ENCODE measurements at regions not wholly inside any gene's neighbourhood (a gene's known extent, or its start where the extent isn't known, plus 50 kb on each side); places are given as distances from the start of the nearest gene placed in this dataset.
"Not testable (repeated sequence)": the region's sequence is repeated elsewhere in the genome, so short reads cannot be mapped to it uniquely, and the experiment has no call there.

DNA sequence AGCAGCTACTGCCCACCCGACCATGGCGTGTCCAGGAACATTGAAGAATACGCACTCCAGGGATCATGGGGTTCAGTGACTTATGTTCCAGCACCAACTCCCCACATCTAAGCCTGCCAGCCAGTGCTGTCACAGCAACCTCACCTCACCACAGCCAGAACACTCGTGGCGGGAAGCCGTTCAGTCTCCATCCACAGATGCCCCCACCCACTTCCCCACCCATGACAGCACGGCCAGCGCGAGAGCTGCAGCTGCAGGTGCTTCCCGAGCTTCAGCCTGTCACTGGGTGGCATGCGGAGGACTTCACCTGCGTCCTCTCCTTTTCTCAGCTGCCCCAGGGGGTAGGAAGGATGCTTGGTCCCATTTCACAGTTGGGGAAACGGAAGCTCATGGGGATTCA is 50.3 kb downstream of the RBFOX3 start:
- no peak for FAIRE-seq

DNA sequence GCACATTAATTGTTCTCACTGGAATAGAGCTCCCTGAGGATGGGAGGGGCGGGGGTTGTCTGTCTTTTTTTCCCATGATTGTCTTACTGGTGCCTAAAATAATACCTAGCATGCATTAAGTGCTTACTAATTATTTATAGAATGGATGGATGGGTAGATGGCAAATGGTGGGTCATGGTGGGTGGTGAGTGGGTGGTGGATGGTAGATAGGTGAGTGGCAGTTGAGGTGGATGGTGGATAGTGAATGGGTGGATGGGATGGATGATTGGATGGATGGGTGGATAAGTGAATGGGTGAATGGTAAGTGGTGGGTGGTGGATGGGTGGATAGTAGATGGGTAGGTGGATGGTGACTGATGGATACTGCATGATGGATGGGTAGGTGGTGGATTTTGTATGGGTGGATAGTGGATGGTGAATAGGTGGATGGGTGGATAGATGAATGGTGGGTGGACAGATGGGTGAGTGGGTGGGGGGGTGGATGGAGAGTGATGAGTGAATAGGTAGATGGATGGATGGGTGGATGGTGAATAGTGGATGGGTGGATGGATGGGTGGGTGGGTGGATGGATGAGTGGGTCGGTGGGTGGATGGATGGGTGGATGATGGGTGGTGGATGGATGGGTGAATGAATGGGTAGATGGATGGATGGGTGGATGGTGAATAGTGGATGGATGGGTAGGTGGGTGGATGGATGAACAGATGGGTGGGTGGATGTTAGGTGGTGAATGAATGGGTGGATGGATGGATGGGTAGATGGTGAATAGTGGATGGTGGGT is 51.6 kb downstream of the RBFOX3 start:
- no peak for FAIRE-seq

DNA sequence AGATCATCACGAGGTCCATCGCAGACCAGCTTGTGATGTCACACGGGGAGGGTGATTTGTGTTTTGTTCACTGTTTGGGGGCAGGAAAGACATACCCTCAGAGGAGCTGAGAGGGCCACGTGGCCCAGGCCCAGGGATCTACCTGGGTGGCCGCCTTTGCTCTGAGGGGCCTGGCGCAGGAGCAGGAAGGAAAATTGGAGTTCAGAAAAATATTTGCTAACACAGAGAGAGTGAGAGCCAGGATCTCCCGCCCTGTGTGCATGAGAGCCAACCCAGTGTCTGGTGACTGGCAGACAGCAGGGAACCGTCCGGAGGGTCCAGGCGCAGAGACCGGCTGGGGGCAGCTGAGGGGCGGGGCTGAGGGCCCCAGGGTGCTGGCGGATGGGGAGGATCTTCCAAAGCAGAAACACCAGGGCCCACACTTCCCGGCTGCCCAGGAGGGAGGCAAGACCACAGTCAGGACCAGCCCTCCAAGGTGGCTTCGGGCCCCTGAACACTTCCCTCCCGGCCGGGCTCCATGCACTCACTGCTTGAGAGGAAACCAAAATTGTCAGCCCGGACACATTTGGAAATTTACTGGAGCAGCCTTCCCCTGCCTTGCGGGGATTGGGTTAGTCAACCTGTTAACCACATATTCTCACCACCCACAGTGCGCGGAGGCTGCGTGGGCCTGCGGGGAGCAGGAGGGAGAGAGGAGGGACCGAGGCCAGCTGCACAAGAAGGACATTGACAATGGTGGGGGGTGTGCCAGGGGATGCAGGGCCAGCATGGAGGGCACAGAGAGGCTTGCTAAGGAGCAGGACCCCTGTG is 52.6 kb downstream of the RBFOX3 start:
- no peak for FAIRE-seq

DNA sequence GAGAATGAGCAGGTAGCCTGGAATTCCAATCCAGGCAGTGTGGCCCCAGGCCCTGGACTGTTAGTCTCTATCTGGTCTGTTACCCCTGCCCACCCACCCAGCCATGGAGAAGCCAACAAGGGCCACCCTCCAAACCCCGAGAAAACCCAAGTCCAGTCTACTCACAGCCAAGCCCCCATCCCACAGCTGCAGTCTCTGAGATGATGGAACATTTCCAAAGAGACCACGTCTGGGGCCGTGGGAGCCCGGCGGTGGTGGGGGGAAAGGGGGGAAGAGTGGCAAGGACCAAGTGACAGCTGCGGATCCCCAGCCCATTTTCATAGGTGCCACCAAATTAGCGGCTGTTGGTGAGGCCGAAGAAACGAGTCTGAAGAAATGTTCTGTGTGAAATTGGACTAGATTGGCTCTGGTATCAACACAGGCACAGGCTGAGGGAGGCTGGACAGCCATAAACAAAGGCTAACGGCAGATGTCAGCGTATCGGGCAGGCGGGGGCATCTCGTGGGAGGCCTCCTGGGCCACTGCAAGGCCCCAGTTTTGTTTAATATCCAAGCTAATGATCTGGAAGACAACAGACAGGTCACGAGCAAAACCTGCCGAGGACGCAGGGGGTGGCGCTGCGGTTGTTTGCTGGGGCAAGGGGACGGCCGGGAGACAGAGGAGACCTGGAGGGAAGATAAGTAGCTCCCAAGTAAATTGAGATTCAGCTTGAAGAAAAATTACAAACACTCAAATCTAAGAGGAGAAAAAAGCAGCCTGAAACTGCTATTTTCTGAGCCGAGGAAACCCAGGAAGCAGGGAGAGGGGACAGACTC is 53.4 kb downstream of the RBFOX3 start:
- FAIRE-seq, result no peak

DNA sequence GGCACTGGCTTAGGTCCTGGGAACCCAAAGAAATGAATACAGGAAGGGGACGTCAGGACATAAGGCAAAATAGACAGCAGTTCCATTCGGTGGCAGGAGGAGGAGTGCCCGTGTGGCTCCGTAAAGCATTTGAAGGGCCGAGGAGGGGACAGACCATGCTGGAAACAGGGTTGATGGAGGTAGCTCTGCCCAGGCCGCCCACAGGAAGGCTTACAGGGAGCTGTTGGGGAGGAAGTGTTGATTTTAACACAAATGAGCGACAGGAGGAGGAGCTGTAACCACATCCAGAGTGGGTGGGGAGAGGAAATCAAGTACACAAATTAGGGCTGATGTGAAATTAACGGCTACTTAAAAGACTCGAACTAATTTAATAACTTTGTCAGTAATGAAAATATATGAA is 54.6 kb downstream of the RBFOX3 start:
- no peak for FAIRE-seq

DNA sequence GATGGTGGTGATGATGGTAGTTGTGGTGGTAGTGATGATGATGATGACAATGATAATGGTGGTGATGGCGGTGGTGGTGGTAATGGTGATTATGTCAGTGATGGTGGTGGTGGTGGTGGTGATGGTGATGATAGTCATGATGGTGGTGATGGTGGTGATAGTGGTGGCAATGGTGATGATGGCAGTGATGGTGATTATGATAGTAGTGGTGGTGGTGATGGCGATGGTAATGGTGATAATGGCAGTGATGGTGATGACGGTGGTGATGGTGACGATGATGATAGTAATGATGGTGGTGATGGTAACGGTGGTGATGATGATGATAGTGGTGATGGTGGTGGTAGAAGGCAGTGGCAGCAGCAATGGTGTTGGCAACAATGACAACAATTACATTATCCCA is 55.3 kb downstream of the RBFOX3 start:
- FAIRE-seq, result no peak

DNA sequence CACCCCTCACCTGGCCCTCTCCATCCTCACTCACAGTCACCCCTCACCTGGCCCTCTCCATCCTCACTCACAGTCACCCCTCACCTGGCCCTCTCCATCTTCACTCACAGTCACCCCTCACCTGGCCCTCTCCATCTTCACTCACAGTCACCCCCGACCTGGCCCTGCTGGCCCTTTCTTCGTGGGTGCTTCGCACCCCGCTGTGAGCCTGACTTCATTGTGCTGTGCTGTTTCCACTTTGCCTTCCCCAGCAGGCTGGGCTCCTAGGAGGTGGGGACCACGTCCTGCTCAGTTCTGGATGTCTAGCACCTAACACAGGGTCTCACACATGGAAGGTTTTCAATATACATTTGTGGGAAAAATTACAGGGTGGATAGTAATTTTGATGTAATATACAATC is 56.5 kb downstream of the RBFOX3 start:
- not testable (repeated sequence) for FAIRE-seq

DNA sequence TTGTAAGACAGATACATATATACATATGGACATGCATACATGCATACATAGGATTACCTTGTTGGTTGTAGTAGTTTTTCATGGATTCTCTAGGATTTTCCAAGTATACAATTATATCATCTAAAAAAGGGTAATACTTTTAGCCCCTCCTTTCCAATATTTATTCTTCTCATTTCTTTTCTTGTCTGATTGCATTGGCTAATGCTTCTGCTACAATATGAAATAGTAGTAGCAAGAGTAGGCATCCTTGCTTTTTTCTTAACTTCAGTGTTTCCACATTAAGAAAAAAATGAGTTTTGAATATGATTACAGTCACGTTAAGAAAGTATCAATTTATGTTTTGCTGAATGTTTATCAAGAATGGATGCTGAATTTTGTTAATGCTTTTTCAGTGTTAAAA is 58.0 kb downstream of the RBFOX3 start:
- no peak for FAIRE-seq

DNA sequence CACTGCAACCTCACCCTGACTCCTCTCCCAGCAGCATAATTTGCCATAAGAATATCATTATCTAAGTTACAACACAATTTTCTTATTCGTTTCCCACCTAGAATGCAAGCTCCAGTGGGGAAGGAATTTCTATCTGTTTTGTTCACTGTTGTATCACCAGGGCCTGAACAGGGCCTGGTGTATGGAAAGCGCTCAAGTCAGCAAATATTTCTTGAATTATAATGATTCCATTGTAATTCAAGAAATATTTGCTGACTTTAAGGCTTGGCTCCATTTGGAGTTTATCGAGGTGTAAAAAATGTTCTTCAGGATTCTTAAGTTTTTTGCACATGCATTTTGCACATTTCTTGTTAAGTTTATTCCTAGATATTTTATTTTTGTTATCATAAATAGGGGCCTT is 58.4 kb downstream of the RBFOX3 start:
- FAIRE-seq, result no peak

DNA sequence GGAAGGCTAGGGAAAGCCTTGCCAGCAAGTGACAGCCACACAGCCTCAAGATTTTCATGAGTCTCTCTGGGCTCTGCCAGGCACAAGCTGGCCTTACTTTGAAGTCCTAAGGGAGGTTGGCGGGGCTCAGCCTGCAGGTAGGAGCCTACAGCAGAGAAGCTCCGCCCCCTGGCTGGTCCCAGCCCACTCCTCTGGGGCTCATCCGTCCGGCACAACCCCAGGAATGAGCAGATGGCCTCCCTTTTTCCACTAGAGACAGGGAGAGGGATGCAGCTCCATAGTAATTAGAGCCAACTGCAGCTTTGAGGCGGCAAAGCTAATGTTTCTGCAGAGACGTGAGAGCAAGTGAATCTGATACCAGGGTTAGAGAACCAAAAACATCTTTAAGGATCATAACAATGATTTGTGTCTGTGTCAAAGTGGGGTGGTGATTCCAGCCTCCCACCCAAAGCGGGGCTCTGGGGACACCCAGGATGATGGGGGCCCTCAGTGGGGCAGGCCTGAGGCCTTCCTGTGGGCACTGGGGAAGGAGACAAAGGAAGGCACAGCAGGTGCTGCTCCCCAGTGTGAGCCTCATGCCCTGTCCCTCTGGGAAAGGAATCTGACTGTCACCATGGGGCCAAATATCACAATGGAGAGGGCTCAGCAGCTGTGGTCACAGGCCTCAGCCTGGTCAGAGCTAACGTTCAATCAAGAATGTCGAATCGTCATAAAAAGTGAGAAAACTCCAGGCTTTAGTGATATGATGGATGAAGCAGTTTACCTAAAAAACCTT is 61.5 kb downstream of the RBFOX3 start:
- no peak for FAIRE-seq

DNA sequence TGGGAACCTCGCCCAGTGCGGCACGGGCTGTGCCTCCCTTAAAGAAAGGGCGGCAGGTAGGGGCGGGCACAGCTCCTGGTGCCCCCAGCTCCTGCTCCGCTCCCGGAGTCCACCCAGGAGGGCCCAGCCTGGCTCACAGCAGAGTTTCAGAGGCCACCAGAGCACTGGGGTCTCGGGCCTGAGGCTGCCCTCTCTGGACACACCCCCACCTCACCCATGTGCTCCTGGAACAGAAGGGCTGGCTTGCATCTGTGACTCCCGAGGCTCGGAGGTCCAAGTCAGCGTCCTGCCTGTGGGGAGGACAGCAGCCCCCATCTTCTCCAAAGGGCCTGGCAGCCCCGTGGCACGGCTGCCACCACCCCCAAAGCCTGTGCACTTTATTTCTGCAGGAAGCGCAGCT is 62.7 kb downstream of the RBFOX3 start:
- no peak for FAIRE-seq

DNA sequence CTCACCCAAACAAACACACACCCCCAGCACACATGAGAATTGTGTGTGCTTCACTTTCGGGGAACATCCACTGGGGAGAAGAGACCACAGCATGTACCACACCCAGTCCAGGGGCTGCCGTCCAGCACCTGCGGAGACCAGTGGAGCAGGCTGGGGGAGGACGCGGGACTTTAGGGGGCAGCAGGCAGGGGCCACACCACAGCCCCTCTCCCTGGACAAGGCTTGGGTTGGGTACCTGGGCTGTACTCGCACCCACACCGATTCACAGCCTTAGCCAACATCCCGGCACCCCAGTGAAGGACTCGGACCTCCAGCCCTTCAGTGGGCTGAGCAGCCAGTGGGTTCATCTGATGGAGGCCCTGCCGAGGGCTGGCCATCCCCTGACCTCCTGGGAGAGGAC is 63.3 kb downstream of the RBFOX3 start:
- FAIRE-seq, result no peak

DNA sequence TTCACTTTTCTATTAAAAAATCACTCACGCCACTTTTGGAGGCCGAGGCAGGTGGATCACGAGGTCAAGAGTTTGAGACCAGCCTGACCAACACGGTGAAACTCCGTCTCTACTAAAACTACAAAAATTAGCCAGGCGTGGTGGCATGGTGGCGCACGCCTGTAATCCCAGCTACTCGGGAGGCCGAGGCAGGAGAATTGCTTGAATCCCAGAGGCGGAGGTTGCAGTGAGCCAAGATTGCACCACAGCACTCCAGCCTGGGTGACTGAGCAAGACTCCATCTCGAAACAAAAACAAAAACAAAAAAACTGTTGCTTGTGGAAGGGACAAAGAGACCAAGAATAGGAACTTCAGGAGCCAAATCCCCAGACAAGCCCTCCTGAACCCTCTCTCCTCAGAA is 63.7 kb downstream of the RBFOX3 start:
- FAIRE-seq, result not testable (repeated sequence)

DNA sequence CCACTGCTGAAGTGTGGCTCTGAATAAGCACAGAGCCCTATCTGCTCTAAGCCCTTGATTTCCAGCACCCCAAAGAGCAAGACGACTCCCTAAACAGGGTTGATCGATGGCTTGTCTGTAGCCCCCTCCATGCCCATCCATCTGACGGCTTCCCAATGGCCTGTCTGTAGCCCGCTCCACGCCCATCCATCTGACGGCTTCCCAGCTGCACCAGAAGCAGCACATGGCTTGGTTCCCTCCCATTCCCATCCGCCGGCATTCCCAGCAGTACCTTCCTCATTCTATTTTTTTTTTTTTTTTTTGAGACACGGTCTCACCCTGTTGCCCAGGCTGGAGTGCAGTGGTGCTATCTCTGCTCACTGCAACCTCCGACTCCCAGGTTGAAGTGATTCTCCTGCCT is 64.5 kb downstream of the RBFOX3 start:
- no peak for FAIRE-seq

DNA sequence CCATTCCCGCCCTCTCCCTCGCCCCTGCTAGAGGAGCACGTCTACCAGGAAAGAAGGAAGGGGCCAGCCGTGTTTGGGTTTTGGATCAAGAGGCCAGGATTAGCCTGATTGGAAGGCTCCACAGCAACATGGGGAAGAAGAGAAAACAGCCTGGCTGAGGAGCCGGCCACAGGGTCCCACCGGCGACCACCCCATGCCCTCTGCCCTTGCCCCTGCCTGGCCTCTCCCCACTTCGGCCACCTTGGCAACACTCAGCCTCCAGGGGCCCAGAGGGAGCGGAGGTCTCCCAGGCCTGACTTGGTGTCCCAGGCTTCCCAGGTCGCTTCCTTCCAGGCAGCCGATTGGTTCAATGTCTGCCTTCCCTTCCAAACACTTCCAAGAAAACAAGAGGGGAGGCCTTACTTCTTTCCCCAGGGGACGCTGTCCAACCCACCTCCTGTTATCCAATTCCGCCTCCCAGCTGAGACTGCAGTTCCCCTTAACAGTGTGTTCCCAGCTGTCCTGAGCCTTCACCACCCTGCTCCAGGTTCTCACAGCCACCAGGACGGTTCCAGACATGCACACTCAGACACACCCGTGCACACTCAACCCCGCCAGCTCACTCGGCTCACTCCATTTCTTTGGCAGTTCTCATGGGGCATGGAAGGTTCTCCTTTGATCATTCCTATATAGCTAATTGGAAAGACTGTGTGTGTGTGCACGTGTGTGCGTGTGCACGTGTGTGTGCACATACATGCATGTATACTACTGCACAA is 65.4 kb downstream of the RBFOX3 start:
- FAIRE-seq, result no peak

DNA sequence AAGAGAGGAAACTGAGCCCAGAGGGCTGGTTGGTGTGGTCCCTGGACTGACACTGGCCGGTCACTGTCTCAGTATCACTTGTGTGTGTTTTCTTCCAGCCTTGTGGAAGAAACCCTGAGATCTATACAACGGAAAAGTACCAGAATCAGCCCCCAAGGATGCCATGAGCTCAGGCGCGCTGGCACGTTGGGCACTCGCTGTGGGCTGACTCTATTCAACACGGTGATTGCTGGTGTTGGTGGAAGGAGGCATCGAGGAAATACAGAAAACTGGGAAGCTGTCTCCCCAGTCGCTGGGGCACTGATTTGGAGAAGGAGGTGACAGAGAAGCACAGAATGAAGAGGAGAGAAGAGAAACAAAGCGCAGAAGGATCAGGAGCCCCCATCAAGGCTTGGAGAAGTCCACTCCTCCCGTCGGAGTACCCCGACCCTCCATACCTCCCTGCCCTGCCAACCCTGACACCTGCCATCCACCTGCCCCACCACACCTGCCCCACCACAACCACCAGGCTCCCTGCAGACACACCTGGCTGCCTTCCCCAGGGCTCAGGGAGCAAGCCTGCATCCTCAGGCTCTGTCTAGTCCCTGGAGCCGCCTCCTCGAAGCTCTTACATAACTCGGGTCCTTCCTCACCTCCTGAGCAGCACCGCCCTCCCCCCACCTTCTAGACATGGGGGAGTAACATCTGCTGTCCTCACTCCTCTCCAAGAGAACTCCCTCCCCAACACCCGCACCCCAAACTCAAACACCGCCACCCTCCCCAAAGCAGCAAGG is 66.5 kb downstream of the RBFOX3 start:
- FAIRE-seq, result no peak

DNA sequence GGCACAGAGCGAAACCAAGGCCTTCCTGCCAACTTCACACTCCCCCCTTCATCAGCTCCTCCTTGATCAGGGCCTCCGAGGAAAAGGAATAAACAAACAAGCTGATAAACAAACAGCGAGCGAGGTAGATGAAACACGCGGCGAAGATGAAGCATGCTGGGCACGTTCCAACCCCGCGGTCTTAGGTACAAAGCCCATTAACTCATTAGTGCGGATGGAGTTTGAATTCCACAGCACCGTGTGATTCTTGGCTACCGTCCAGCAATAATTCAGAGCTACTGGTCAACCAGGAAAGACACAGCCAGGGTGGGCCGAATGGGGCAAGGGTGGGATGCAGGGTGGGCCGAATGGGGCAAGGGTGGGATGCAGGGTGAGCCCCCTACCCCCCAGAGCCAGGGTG is 67.3 kb downstream of the RBFOX3 start:
- FAIRE-seq, result no peak

DNA sequence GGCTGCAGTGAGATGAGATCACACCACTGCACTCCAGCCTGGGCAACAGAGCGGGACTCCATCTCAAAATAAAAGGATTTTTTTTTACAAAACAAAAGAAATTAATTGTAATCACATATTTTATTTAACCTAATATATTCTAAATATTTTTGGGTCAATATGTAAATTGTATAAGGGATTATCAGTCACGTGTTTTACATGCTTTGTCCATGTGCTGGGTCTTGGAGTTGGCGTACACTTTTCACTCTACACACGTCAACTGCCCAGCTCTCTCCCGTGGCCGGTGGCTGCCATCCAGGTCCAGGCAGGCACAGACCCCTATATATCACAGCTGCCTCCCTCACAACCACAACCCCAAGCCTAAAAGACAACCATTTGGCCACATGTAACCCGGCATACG is 68.1 kb downstream of the RBFOX3 start:
- FAIRE-seq, result no peak

DNA sequence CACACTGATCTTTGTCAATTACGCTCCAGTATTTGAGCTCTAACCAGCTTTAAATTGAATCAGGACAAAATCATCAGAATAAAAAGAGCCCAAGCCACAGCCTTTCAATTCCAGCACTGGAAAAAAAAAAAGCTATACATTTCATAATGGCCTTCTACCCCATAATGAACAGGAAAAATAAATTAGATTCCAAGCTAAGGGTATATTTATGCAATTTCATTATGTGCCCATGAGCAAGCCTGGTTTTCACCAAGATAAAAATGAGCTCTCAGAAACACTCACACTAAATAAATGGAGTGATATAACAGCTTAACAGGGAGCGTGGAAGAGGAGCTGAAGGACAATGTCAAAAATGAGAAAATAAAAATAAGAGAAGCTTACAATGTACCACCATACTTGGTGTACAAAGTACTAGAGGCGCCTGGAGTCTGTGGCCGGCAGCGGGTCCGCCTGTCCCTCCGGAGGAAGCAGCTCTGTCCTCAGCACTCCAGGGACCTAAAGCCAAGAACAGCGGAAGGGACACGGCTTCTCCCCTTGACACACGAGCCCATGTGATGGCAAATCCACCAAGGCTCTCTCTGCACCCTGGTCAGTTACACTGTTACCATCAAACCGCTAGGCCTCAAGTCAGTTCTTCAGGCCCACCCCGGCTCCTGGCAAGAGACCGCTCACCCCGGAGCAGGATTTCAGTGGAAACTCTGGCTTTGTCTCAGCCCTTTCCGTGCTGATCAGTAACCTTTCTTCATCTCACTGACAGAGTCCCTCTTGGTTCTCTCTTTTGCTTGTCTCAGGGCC is 69.6 kb downstream of the RBFOX3 start:
- FAIRE-seq, result no peak

DNA sequence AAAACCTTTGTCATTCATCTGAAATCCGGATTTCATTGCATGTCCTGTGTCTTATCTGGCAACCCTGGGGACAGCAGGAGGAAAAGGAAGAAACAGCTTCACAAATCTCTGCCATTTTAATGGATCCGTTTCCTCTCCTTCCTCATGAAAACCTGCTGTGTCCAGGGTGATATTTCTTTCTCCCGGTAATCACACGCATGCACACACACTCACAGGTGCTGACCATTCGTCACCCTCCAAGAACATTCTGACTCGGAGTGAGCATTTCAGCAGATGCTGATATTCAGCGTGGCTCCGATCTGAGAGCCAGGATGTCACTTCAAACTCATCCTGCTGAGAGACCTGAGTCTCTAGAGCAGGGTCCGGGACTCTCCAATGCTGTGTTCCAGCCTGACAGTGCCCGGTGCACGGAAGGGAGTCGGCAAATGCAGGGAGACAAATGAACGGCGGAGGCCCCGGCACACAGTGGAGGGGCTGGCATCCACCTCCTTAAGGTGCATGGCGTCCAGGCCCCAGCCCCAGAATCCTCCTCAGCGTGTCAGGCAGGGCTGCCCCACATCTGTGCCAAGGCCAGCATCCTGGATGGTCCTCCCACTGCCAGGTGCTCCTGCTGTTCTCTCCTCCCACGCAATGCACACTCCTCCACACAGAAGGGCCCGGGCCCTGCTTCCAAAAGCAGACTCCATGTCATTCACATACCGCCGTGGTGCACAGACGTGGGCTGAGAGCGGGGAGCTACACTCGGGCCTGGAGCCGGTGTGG is 70.7 kb downstream of the RBFOX3 start:
- no peak for FAIRE-seq

All from A204.1 (cell line).